ENCODE measurements at regions not wholly inside any gene's neighbourhood (a gene's known extent, or its start where the extent isn't known, plus 50 kb on each side); places are given as distances from the start of the nearest gene placed in this dataset.

- TF ChIP-seq ATF2 (CRISPR knock-in tag; IDR thresholded peaks at IDR 0.05; ENCODE audit: borderline replicate concordance, low read depth) (no peak), CREB1 (CRISPR knock-in tag; IDR thresholded peaks at IDR 0.05) (no peak), NR2C2 (CRISPR knock-in tag; IDR thresholded peaks at IDR 0.05) (no peak), FOXJ3 (CRISPR knock-in tag; IDR thresholded peaks at IDR 0.05; ENCODE audit: borderline replicate concordance) (no peak), MXD4 (CRISPR knock-in tag; IDR thresholded peaks at IDR 0.05; ENCODE audit: borderline replicate concordance) (no peak)
- TF ChIP-seq, protein P1, sequence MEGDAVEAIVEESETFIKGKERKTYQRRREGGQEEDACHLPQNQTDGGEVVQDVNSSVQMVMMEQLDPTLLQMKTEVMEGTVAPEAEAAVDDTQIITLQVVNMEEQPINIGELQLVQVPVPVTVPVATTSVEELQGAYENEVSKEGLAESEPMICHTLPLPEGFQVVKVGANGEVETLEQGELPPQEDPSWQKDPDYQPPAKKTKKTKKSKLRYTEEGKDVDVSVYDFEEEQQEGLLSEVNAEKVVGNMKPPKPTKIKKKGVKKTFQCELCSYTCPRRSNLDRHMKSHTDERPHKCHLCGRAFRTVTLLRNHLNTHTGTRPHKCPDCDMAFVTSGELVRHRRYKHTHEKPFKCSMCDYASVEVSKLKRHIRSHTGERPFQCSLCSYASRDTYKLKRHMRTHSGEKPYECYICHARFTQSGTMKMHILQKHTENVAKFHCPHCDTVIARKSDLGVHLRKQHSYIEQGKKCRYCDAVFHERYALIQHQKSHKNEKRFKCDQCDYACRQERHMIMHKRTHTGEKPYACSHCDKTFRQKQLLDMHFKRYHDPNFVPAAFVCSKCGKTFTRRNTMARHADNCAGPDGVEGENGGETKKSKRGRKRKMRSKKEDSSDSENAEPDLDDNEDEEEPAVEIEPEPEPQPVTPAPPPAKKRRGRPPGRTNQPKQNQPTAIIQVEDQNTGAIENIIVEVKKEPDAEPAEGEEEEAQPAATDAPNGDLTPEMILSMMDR (IDR thresholded peaks at IDR 0.05): no peak
- TF ChIP-seq, protein P2, sequence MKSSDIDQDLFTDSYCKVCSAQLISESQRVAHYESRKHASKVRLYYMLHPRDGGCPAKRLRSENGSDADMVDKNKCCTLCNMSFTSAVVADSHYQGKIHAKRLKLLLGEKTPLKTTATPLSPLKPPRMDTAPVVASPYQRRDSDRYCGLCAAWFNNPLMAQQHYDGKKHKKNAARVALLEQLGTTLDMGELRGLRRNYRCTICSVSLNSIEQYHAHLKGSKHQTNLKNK (CRISPR knock-in tag; IDR thresholded peaks at IDR 0.05): no peak
- TF ChIP-seq, protein P3, sequence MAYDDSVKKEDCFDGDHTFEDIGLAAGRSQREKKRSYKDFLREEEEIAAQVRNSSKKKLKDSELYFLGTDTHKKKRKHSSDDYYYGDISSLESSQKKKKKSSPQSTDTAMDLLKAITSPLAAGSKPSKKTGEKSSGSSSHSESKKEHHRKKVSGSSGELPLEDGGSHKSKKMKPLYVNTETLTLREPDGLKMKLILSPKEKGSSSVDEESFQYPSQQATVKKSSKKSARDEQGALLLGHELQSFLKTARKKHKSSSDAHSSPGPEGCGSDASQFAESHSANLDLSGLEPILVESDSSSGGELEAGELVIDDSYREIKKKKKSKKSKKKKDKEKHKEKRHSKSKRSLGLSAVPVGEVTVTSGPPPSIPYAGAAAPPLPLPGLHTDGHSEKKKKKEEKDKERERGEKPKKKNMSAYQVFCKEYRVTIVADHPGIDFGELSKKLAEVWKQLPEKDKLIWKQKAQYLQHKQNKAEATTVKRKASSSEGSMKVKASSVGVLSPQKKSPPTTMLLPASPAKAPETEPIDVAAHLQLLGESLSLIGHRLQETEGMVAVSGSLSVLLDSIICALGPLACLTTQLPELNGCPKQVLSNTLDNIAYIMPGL (CRISPR knock-in tag; IDR thresholded peaks at IDR 0.05): no peak
- TF ChIP-seq, protein P4, sequence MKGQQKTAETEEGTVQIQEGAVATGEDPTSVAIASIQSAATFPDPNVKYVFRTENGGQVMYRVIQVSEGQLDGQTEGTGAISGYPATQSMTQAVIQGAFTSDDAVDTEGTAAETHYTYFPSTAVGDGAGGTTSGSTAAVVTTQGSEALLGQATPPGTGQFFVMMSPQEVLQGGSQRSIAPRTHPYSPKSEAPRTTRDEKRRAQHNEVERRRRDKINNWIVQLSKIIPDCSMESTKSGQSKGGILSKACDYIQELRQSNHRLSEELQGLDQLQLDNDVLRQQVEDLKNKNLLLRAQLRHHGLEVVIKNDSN (CRISPR knock-in tag; IDR thresholded peaks at IDR 0.05): no peak
- TF ChIP-seq, protein P5, sequence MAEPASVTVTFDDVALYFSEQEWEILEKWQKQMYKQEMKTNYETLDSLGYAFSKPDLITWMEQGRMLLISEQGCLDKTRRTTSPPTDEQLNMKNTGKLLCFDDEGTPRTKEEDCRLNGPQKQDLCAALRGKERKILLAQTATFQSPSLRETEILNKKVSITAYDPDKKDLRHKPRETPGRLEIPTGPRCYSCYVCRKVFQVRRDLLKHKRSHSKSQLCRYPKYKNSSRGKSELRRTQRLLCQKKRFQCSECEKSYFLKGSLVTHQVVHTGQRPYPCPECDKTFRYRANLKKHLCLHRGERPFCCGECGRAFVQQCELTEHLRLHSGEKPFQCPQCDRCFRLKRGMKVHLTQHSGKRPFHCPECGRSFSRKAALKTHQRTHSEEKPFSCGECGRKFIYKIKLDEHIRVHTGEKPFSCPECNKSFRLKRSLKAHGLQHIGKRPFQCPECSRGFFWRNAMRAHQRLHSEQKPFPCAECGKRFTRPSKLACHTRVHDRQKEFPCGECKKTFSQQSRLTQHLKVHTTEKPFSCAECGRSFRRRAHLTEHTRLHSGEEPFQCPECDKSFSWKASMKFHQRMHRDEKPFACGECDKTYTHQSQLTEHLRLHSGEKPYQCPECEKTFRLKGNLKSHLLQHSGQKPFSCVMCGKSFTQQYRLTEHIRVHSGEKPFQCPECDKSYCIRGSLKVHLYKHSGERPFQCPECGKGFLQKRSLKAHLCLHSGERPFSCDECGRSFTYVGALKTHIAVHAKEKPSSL (CRISPR knock-in tag; conservative IDR thresholded peaks at IDR 0.05): no peak
These were observed 119.8 kb upstream of the CPEB4 start for GRCh38 chr5:173768267-173768806.

Measured in WTC11 (cell line).